HuH-7 (cell line): ENCODE measurements at regions not wholly inside any gene's neighbourhood (a gene's known extent, or its start where the extent isn't known, plus 50 kb on each side); places are given as distances from the start of the nearest gene placed in this dataset.

Experiments used
- DNase-seq: peaks from one replicate; pipeline ENCODE4 v3.0.0; 2011; ENCODE audit warnings: low spot score

- no peak for DNase-seq
Observed at GRCh38 chr7:36006636-36007229, 146.3 kb upstream of the EEPD1 start.

GRCh38 chr7:36010656-36011587 is 142.1 kb upstream of the EEPD1 start:
- no peak for DNase-seq

DNA sequence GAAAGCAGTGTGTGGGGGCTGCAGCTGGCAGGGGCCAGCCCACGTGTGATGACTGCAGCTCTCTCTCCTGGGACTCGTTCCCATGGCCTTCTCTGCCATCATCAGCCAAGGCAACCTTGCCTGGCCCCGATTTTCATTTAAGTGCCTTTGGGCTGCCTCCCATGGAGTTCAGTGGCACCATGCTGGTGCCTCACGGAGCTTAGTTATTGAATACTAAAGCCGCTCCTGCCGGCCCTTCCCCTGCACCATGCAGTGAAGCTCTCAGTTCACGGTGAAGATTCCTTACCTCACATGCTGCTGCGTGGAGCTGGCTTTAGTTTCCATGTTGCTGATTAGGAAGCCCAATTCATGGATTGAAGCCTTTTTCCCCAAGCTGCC is 141.5 kb upstream of the EEPD1 start:
- DNase-seq: no peak

- DNase-seq: no peak
Observed at GRCh38 chr7:36013246-36014014, 139.6 kb upstream of the EEPD1 start.

- no peak for DNase-seq
Observed at GRCh38 chr7:36014961-36015360, 138.1 kb upstream of the EEPD1 start.

- DNase-seq: no peak
Observed at GRCh38 chr7:36015733-36016132, 137.3 kb upstream of the EEPD1 start.

DNA sequence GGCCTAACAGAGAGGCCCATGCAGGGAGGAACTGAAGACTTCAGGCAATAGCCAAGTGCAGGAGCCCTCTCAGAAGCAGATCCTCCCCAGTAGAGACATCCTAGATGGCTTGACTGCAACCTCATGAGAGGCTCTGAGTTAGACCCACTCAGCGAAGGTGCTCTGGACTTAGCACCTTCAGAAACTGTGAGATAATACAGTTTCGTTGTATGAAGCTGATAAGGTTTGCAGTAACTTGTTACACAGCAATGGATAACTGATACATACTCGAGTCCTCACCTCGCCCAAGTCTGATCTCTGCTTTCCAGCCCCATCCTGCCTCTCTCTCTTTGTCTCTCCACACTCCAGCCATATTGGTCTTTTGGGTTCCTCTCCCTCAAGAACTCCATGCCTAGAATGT is 136.4 kb upstream of the EEPD1 start:
- no peak for DNase-seq

DNA sequence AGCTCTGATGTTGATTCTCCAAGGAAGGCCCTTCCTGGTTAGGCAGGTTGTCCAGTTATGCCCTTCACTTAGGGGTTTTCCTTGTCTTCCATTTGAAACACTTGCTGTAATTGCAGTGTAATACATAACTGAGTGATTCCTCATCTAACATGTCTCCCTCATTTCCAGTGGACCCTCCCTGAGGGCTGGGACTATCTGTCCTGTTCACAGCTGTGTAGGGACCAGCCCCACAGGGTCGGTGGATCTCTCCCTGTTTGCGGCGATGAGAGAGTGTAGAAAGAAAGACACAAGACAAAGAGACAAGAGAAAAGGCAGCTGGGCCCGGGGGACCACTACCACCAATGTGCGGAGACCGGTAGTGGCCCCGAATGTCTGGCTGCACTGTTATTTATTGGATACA is 135.9 kb upstream of the EEPD1 start:
- DNase-seq: no peak

DNA sequence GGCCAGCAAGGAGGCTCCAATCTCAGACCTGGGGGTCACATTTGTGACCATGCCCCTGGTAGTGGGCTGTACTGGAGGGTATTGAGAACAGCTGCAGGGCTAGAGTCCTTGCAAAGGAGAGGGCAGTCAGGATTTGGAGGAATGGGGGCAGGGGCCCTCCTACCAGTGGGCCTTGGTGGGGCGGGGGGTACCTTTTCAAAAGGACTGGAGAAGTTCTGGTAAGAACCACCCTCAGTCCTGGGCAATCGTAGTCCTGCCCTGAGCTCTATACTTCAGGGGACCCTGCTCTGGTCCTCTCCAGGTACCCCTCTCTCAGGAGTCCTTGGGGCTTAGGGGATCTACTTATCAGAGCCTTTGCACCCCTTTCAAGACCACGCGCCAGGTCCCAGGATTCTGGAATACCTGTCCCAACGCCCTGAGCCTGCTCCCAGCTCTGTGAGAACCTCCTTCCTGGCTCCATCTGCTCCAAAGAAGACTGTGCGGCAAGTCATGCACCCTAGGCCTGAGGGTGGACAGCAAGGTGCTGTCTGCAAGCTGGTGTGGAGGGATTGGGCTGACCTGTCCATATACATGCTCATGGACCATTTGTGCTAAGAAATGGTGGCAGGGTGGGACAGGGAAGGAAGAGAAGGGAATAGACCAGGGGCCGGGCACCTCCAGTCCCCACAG is 134.1 kb upstream of the EEPD1 start:
- DNase-seq: no peak

DNA sequence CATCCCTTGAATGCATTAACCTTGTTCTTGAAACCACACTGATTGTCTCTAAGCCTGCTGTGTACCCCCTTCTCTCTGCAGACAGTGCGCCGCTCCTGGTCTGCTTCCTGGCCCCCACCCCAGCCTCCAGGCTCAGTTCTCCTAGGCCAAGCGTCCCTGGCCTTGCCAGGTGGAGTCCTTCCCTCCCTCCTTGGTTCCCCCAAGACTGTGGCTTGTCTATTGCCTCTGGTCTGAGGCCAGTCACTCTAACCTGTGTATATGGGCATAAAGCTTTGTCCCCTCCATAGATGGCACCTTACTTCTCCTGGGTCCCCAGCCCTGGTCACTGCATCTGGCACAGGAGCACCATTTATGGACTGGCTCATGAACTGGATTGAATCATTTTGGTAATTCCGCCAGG is 133.5 kb upstream of the EEPD1 start:
- no peak for DNase-seq

DNA sequence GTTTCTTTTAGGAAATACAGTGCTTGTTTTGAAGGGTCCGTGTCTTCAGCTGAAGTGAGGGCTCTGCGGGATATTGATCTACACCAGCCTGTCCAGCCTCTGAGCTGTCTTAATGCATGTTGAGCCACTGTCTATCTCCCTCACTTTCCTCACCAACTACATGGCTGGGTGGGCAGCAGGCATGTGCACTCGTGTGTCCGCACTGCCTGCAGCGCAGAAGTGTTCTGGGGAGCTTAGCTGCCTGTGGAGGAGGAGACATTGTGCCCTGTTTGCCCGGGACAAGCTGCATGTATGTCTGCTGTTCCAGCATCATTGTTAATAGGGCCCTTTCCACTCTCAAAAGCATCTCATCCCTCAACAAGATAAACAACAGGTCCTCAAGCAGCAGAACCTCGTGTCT is 133.1 kb upstream of the EEPD1 start:
- DNase-seq: no peak

DNA sequence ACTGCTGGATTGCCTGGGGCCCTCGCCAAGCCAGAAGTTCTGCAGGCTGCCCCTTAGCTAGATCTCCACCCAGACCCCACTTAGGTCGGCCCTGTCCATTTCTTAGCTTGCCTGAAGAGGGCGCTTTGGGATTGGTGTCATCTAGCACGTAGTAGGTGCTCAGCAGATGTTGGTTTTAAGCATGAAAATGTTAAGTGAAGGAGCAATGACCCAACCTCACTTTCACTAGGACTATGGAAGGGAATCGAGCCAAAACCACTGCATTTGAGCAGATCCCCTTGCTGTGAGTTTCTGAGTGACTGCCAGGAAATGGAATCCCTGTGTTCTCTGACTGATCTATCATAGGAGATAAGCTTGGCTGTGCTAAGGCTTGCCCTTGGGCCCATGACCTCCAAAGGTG is 131.7 kb upstream of the EEPD1 start:
- DNase-seq: no peak

DNA sequence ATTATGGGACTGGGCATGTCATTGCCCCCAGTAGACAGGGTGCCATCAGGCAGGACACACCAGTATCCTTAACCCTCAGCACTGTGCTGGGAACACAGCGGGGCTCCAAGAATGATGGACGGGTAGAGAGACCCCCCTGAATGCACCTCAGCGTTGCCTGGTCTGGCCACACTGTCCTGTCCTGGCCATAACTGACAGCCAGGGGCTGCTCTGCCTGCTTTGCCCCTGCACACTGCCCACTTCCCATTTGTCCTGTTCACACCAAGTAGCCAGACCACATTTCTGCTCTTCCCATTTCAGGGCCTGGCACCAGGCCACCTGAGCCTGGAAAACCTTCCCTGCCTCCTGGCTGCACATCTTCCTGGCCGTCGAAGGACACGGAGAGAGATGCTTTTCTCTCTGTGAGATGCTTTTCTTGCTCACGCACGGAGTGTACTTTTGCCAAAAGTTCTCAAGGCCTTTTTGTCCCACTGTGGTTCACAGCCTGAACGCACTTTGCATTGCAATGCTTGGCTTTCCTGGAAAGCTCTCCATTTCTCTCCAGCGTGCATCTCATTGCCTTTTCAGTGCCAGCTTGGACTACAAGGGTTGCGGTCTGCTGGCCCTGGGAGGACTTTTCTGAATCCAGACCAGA is 131.0 kb upstream of the EEPD1 start:
- DNase-seq: no peak

GRCh38 chr7:36023033-36023560 is 130.0 kb upstream of the EEPD1 start:
- no peak for DNase-seq

GRCh38 chr7:36025190-36025589 is 127.9 kb upstream of the EEPD1 start:
- DNase-seq: no peak

- DNase-seq: no peak
Observed at GRCh38 chr7:36029311-36029710, 123.7 kb upstream of the EEPD1 start.

DNA sequence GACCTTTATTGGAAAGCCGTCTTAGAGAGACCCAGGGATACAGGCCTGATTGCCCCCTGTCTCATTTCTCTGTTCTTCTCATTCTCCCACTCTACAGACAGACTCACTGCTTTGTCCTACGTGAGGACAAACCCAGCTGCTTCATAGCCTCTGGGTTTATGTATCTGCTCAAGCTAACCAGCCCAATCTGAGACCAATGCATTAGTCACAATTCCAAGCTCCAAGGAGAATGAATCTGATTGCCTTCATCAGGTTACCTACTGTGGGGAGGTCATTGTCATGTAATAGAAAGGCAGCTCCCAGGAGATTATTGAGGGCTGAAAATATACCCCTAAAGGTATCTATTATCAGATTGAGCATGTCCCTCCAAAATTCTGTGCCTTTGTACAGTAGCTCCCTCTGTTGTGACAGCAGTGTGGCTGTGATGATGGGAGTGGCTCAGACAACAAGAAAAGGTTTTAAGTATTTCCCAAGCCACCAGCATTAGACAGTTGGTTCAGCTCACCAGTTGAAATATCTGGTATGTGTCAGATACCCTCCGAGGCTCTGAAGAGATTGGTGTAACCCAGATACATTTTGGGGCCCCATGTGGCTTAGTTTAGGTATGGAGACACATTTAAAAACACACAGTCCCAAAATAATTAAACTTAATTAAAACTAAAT is 123.1 kb upstream of the EEPD1 start:
- DNase-seq: no peak

DNA sequence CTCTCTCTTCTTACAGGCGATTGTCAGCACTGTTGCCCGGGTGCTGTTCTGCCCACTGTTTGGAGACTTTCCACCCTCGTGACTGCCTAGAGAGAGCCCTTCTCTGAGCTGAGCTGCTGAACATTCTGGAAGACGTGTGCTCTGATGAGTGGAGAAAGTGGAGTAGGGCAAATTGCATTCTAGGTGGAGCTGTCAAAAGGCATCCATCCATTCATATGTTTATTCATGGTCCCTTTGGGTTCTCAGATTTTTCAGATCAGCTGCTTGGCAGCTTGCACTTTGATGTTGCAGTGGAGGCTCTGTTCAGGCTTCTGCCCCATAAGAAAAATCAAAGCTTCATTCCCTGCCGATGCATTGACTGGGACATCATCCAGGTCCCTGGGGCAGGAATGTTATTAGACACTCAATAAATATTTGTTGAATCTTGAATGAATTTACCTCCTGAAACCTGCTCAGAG is 120.7 kb upstream of the EEPD1 start:
- no peak for DNase-seq

DNA sequence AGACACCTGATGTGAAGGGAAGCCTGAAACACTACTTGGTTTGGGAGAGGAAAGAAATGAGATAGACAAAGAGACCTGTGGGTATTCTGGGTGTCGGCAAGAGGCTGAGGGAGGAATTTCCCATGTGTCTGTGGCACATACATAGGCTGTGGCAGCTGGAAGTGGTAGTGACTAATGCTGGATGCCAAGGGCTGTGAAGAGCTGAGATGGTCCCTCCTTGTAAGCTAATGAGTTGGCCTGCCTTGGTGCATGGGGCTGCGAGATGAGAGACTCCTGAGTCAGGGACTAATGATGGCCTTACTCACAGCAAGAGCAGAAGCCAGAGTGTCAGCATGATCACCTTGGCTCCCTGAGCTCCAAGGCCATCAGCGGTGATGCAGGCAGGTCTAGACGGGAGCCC is 119.0 kb upstream of the EEPD1 start:
- no peak for DNase-seq

- no peak for DNase-seq
Observed at GRCh38 chr7:36035186-36035585, 117.9 kb upstream of the EEPD1 start.

DNA sequence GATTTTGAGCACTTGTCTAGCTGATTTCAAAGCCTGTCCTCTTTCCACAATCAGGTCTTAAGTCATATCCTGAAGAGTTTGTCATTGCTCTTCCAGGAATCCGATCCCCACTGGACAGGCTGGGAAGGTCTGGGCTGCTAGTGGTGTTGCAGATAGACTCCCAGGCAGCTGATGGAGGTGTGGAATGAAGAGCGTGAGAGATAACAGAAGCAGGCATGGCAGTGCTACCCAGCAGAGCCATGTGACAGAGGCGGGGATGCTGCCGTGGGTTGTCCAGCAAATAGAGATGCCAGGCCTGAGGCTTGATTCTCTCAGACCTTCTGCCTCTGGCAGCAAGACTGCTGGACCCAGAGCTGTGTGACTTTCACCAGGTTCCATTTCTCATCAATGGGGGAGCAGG is 116.5 kb upstream of the EEPD1 start:
- no peak for DNase-seq
